Hematopoietic multipotent progenitor cell treated with erythropoietin and hydrocortisone succinate and interleukin-3 and kit ligand, for 8 days (in vitro differentiated cells): ENCODE measurements at regions not wholly inside any gene's neighbourhood (a gene's known extent, or its start where the extent isn't known, plus 50 kb on each side); places are given as distances from the start of the nearest gene placed in this dataset.
"Not testable (repeated sequence)": the region's sequence is repeated elsewhere in the genome, so short reads cannot be mapped to it uniquely, and the experiment has no call there.

Experiments
- DNase-seq: peaks from one replicate; pipeline ENCODE4 v3.0.0-alpha.2; 2015

DNA sequence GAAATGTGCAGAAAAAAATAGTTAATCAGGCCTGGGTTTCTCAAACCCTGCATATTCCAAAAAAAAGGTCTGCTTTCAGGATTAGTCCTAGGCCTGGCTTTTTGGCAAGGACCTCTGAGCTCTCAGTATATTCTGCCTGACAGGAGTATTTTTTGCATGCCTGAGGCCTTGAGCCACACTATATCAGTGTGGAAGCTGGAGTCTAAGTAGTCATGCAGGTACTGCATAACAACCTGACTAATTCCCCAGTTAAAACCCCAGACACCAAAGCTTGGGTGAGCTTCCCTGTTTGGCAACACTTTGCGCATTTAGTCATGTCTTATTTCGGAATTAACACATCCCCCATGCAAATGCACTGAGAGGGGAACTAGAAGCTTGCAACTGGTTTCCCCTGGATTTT, 359.5 kb downstream of the CETN3 start:
- DNase-seq, result no peak

DNA sequence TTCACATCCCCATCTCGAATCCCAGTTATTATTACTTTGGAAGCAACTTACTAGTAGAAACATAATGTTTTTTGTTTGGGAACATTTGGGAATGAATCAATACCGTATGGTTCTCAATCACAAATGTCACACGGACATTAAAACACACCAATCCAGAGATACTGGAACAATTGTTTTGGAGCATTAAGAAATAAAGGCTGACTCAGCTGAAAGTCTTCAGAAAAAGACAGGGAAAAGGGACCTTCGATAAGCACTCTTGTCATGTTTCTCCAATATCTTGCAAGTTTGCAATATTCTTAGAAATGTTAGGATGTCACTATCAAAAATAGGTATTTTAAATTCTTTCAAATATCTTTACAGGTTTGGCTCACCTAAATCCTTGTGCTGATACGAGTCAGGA, 362.4 kb downstream of the CETN3 start:
- DNase-seq, result no peak

DNA sequence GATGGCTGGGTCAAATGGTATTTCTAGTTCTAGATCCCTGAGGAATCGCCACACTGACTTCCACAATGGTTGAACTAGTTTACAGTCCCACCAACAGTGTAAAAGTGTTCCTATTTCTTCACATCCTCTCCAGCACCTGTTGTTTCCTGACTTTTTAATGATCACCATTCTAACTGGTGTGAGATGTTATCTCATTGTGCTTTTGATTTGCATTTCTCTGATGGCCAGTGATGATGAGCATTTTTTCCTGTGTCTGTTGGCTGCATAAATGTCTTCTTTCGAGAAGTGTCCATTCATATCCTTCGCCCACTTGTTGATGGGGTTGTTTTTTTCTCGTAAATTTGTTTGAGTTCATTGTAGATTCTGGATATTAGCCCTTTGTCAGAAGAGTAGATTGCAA, 369.5 kb downstream of the CETN3 start:
- not testable (repeated sequence) for DNase-seq

DNA sequence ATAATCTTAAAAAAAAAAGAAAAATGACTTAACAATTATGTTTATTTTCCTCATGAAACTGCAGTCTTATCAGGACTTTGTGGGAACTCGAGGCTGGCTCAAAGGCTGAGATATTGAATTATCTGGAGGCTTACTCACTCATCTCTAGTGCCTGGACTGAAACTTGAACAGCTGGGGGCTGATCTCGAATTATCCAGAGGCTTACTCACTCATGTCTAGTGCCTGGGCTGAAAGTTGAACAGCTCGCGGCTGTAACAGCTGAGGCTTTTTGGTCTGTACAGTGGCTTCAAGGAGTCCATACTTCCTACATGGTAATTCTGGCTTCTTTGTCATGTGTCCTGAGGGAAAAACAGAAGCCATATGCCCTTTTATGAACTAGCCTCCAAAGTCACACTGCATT, 371.9 kb downstream of the CETN3 start:
- no peak for DNase-seq

DNA sequence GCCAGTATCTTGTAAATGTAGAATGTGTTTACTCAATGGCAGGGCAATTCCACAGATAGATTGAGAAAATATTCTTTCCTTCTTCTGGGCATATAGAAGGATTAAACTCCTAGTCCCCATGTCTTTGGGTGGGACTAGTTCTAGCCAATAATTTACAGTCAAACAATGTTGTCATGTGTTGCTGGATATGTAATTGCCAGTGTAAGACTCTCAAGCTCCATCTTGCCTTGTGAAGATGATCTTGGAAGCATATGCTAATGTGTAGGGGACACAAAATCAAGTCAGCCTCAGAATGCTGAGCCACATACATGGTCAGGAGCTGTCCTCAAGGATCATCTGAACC, 386.9 kb downstream of the CETN3 start:
- DNase-seq, result no peak

DNA sequence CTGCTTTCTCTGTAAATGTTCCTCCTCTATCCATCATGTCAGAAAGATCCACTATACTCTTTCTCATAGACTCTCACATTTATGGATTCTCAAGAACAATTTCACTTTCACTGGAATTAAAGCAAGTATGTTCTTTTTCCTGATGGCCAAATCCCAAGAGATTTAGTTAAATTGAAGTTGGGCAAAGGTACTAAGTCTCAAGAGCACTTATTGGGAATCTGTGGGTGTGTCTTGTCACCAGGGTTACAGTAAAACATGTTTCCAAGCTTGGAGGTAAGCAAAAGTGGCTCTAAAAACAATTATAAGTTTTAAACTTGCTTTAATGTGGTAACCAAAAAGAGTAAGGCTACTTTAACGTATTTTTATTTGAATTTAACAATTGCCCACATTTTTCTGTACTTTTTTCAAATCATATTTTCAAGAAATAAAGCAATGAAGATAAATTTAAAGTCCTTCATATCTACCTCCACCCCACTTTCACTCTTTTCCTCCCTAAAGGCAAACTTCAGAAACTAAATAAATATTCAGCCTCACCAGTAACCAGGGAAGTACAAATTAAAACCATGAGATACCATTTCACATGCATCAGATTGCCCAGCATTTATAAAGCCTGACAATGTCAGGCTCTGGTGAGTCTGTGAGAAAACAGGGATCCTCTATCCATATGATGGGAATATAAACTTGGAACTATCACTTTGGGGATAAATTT, 387.4 kb downstream of the CETN3 start:
- no peak for DNase-seq

DNA sequence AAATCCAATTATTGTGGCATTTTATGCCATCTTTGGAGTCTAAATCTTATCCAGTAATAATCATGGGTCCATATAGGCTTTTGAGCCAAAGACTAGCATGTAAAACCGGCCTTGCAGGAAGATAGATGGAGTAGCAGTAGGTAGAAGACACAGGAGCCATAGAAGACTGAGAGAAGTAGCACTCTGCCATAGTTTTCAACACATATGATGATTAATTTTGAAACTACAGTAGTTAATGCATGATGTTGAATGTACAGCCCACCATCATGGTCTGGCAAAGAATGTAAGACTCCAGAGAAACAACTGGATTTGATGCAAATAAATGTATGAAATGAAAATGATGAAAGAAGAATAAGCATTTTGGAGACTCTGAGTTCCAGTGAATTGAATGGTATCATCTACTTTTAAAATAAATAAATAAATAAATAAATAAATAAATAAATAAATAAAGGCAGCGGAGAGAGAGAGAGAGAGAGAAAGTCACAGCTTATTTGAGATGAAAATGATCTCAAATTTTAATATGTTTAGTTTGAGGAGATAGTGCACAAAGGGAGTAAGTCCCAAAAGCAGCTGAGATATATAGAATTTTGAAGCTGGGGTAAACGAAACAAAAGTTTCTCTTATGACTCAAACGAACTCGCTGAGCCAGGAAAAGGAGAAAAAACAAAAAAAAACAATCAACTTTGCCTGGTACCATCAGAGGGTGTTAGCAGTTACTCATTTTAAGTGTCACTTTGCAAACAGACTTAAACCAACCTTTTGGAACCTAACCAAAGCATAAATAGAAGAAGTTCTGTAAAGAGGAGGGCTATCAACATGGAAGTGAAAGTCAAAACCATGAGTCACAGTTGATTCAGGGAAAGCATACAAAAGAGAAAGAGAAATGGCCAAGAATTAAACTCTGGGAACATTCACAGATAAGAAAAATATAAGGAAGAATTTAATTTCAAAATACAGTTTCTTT, 388.7 kb downstream of the CETN3 start:
- DNase-seq, result no peak

DNA sequence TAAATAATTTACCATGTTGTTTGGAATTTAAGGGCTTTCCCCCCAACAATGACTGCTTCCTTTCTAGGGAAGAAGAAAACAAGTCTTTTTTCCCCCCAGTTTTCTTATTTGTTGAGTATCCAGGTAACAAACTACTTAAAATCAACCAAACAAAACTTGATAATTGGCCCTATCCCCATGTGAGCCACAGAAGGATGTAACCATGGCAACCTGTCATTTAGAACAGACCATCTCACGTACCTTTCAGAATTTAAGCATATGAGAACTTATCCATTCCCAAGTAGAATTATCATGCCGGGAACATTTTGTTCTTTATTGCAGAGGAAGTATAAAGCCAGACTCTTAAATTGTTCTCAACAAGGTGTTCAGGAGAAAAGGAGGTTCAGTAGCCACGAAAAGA, 392.3 kb downstream of the CETN3 start:
- no peak for DNase-seq

DNA sequence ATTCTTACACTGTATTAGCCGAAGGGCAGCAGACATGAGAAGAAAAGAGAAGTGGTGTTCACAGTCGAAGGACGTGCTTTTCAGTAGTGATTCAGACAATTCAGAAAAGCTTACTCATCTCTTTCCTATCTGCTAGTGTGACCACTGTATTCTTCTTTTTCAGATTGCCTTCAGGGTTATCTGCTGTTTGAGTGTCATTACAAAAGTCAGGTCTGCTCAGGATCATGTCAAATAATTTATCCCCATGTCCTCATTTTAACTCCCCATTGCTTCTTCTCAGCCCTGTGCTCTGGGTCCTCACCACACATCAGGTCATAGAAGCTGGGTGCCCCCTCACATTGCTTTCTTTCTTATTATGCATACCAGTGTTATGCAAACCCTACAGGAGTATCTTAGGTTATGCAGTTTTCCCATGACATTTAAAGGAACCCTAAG, 394.0 kb downstream of the CETN3 start:
- DNase-seq, result no peak

DNA sequence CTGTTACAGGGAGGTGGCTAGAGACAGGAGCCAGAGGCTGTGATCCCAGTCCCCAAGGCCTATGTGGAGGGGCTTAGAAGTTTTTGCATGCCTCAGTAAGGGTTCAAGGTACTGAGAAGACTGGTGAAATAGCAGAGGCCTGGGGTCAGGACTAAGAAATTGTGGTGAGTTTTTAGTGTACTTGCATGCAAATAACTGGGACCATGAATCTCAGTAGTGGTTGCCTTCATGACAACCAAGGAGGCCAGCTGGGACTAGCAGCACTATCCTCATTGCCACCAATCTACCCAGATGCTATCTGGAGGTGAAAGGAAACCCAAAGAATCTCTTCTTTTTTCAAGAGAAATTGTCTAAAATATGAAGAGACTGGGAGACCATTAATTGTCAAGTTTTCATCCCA, 395.1 kb downstream of the CETN3 start:
- no peak for DNase-seq

DNA sequence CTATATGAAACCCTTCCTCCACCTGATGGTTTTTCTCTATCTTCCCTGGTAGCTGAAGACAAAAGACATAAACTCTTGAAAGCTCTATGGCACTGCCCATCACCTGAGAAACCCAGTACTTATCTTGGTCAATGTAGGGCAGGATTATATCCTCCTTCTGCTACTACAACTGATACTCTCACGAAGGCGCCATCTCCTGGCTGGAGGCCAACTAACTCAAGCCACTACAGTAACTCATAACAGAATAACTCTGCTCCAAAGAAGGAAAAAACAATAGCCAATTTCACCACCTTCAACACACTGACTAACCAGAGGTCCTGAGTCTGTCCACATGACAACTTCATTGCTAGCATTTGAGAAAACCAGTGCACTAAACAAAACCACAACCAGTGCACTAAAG, 409.2 kb downstream of the CETN3 start:
- DNase-seq, result no peak

DNA sequence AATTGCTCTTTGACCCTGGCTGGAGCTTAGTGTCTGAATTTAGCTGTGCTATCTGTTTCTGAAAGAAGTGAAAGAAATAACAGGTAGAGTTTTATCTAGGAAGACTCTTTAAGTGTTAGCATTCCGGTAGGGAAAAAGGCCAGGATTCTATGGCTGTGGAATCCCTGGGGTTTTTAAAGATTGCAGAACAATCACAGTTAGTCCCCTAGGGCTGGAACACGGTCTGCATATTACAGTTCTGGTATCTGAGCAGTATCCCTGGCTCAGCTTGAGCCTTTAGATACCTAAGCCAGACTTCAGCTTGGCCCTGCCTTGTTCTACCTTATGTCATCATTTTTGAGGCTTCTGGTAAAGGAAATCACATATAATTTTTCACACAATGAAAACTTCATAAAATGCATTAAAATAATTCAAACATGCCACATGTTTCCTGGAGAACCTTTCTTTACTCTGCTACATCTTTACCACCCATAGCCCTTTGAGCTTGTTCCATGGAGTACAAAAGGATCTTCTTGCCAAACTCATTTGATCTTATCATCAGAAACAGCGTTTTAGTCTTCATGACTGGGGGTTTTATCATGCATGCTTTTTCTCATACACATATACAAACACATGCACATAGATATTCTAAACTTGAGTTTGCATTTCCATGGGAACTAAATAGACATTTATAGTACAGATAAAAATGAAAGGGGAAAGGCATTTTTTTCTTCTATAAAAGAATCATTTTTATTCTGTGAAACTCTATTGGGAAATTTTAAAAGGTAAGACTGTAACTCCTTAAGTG, 410.8 kb downstream of the CETN3 start:
- DNase-seq, result no peak

DNA sequence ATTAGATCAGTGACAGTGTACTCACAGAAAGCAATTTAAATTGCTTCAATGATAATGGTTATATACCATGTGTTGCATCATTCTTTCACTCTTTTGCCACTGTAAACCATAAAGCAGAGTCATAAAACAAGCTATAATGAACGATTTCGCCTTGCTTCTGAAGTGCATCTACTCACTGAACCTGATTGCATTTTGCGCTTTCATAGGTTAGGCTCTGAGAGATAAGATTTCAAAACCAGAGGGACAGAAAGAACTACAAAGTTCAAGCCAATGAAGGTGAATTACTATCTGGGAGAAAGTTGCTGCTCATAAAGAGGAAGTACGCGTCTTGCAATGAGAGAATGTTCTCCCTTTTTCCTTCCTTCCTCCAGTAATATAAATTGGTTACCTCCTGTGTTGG, 412.7 kb downstream of the CETN3 start:
- no peak for DNase-seq

DNA sequence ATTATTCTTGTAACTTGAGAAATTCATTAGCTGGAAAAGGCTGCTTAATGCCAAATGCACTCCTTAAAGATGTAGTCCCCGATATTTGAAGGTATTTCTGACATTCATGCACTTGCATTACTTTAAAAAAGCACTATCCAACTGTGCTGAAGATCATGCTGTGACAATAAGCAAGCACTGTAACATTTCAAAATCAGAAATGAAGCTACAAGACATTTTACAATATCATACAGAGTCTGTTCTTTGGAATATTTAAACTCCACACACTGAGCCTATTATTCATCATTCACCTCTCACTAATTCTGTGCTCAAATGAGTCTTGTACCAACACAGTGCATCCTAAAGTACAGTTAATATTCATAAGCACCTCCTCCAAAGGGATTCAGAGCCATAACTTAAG, 413.2 kb downstream of the CETN3 start:
- no peak for DNase-seq

DNA sequence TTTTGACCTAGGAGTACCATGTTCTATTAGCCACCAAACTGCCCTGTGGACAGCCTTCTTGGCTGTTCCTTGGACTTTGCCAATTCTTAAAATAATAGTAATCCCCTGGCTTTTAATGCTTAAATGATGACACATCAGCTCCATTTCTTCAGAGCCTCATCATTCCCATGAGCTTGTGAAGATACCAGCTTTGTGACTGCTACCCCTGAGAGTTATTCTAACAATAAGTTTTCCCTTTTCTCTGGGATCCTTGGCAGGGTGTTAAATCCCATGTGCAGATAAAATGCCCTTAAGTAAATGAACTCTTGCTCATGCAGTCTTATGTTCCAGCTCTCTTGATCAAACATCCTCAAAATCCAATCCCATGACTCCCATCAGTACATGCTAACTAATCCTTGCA, 415.3 kb downstream of the CETN3 start:
- DNase-seq, result no peak

DNA sequence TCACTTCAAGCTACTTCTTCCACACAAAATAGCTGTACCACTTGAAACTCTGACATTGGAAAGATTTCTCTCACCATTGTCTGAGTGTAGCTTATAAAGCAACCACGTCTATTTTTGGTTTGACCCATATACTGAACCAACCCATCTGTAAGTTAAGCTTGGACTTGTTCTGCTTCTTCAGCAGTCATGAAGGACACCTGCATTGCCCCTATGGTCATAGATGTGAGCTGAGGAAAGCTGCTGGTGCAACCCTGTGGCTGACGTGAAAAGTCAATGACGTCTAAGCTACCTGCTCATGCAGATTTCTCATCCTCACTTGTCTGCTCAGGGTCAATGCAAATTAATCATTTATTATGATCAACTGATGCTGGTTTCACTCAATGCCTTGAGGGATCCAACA, 417.4 kb downstream of the CETN3 start:
- DNase-seq, result no peak

DNA sequence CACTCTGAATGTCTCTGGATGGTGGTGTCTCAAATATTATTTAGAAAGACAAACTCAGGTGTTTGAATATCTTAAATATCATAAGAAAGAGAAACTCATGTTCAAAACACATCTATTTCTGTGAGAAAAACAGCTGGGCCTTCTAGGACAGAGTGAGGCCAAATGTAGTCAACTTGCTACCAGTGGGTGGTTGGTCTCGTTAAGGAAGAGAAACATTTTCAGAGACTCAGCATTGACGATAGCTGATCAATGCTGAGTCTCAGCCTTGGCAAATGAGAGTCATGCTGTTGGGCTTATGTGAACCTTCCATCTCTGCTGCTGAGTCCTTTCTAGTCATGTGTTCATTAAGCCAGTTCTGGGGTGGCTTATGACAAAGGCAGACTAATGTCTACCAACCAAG, 418.0 kb downstream of the CETN3 start:
- no peak for DNase-seq

DNA sequence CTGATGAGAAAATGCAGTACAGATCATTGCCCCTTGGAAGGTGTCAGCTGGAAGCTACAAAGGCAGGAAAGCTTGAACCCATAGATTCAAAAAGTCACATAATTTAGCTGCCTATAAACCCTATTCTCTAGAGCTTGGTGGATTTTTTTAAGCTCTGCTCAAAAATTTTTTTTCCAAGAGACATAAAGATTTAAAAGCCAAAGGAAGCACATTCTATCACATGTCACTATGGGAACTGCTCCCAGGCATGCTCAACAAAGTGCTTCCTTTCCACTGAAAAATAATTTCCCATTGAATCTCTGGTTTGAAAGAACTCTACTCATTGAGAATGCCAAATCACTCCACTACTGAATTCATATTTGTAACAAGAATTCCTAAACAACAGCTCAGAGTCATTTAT, 419.8 kb downstream of the CETN3 start:
- DNase-seq, result no peak

DNA sequence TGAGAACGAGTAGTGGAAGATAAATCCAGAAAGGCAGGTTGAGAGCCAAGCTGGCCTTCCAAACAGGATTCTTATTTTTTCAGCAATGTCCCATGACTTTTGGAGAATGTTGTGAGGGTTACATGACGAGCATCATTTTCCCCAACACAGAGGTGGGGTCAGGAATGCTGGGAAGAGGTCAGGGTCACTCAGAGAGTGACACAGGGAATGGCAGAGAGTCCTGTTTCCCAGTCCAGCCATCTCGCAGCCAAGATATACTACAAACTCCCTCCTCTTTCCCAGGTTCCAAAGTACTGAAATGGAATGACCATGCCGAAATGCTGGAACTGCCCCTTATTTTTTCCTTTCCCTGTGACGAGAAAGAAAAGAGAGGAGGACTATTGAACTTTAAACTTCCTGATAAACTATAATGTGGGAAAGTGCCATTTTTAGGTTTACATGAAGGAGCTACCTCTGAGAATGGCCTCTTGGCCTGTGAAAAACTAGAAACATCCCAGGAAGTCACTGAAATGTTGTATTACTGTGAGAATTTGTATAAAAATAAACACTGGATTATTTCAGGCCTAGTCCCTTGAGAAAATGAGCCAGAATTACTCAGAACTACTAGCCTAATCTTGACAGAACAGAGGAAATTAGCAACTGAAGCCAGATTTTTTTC, 420.4 kb downstream of the CETN3 start:
- DNase-seq, result no peak

DNA sequence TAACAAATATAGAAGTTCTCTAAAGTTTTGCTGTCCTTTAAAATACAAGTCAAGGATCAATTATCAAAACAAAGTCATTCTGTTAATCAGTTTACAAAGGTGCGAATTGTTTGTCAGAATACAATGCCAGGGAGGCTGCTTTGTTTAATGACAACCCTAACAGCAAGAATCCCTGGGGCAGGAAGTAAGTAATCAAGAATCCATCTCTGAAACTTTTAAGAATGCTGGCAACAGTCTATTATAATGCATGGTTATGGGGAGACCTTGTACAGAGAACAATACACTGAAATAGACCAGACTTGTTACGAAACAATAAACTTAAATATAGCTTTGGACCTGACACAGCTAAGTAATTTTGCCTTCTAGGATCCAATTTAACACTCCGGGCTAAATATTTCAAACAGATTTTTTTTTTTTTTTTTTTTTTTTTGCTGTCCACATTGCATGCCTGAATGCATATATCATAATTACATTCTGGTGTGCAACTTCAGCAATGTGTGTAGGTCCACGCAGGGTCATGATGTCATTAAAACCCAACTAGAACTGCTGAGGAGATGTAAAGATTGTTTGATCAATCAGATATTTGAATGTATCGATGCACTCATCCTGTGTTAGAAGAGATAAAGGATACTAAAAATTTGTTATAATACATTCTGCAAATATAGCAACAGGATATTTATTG, 421.3 kb downstream of the CETN3 start:
- DNase-seq, result no peak

DNA sequence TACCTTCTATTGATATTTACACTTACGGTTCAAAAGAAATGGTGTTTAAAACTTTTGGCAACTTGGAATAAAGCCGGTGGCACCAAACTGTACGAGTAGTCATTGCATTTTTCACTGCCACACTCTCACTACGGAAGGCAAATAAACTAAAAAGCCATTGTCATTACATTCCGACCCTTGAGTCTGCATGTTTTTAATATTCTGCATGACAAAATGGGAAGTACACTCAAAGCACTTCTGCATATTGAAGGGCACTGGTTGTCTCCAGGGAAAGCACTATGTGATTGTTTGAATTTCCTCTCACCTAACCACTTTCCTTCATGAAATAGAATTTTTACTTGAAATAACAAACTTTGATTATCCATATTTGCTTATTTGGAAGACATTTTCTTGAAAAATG, 426.3 kb downstream of the CETN3 start:
- DNase-seq, result no peak
